Neural crest cell (in vitro differentiated cells): ENCODE measurements at regions not wholly inside any gene's neighbourhood (a gene's known extent, or its start where the extent isn't known, plus 50 kb on each side); places are given as distances from the start of the nearest gene placed in this dataset.

ENCODE experiments used
- DNase-seq: peaks from one replicate; pipeline ENCODE4 v3.0.0; 2021; ENCODE audit warnings: low read depth, mixed read lengths, low spot score
- H3K27ac Mint-ChIP-seq: one replicate; pipeline ENCODE4 v1.8.0; 2021; ENCODE audit warnings: mild to moderate bottlenecking, mixed read lengths; ENCODE audit not compliant: unreplicated experiment
- H3K27me3 Mint-ChIP-seq: 2 replicates; pipeline ENCODE4 v1.8.0; 2021; ENCODE audit warnings: low read depth, mild to moderate bottlenecking, mixed read lengths
- H3K36me3 Mint-ChIP-seq: 2 replicates; pipeline ENCODE4 v1.8.0; 2021; ENCODE audit warnings: low read depth, mild to moderate bottlenecking, mixed read lengths
- H3K4me1 Mint-ChIP-seq: 2 replicates; pipeline ENCODE4 v1.8.0; 2021; ENCODE audit warnings: mixed read lengths
- H3K4me3 Mint-ChIP-seq: one replicate; pipeline ENCODE4 v1.8.0; 2021; ENCODE audit warnings: mild to moderate bottlenecking, mixed read lengths
- H3K9me3 Mint-ChIP-seq: 2 replicates; pipeline ENCODE4 v1.8.0; 2021; ENCODE audit warnings: mixed read lengths
- TF ChIP-seq, protein P1 (sequence below): fragments of 200-600 bp; sonication (generic); conservative IDR thresholded peaks from 2 replicates; pipeline ENCODE4 v1.5.0; 2021; ENCODE audit warnings: antibody characterized with exemption, mild to moderate bottlenecking

DNA sequence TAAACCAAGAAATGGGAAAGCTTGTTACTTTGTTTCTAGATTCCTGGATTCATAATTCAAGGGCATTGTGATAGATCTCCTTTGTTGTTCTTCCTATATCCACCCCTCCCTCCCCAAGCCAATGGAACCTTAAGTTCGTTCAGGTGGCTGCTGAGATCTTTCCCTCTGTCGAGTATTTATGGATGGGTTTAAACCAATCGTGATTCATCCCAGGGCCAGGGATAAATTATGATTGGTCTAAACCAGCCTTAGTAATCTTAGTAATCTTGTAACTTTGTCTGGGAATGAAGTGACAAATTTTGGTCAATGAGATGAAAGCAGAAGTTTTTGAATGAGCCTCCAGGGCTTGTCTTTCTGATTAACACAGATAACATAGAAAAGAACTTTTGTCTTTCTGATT, 56.1 kb upstream of the PCED1B start:
- no peak overlapping the region for H3K4me3 Mint-ChIP-seq
- H3K27me3 Mint-ChIP-seq, result peaks cover 32% of the 10 kb centered on the region
- H3K27ac Mint-ChIP-seq, result no peak overlapping the region
- TF ChIP-seq, protein P1, sequence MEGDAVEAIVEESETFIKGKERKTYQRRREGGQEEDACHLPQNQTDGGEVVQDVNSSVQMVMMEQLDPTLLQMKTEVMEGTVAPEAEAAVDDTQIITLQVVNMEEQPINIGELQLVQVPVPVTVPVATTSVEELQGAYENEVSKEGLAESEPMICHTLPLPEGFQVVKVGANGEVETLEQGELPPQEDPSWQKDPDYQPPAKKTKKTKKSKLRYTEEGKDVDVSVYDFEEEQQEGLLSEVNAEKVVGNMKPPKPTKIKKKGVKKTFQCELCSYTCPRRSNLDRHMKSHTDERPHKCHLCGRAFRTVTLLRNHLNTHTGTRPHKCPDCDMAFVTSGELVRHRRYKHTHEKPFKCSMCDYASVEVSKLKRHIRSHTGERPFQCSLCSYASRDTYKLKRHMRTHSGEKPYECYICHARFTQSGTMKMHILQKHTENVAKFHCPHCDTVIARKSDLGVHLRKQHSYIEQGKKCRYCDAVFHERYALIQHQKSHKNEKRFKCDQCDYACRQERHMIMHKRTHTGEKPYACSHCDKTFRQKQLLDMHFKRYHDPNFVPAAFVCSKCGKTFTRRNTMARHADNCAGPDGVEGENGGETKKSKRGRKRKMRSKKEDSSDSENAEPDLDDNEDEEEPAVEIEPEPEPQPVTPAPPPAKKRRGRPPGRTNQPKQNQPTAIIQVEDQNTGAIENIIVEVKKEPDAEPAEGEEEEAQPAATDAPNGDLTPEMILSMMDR, result no peak
- no peaks in the 10 kb centered on the region for H3K4me1 Mint-ChIP-seq
- no peak for DNase-seq
- H3K36me3 Mint-ChIP-seq, result no peaks in the 10 kb centered on the region
- no peaks in the 10 kb centered on the region for H3K9me3 Mint-ChIP-seq

DNA sequence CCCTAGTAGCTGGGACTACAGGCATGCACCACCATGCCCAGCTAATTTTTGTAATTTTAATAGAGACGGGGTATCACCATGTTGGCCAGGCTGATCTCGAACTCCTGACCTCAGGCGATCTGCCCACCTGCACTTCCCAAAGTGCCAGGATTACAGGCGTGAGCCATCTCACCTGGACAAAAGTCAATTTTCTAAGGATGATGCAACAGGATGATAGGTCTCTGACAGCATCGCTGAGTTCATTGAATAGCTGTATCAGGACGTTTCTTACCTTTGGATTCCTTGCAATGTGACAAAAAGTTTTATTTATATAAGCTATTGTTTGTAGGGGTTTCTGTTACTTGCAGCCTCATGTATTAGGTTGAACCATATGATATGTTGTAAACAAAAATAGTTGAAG, 55.5 kb upstream of the PCED1B start:
- H3K4me3 Mint-ChIP-seq, result no peak overlapping the region
- no peaks in the 10 kb centered on the region for H3K9me3 Mint-ChIP-seq
- no peaks in the 10 kb centered on the region for H3K4me1 Mint-ChIP-seq
- no peaks in the 10 kb centered on the region for H3K36me3 Mint-ChIP-seq
- TF ChIP-seq, protein P1, result no peak
- DNase-seq, result no peak
- H3K27me3 Mint-ChIP-seq, result peaks cover 28% of the 10 kb centered on the region
- no peak overlapping the region for H3K27ac Mint-ChIP-seq

DNA sequence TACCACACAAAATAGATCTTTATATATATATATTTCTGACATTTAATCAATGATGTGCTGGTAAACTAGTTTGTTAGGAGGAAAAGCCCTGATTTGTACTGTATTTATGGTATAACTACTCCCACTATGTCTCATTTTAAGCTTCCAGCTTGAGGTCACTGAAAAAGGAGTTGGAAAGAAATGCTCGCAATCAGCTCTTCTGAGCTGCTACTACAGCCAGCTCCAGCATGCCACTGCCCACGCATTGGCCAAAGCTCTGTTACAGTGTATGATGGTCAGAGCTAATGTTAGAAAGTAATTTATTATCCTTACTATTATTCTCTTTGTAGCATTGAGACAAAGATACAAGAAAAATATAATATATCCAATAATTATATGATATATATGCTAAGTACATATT, 55.0 kb upstream of the PCED1B start:
- H3K9me3 Mint-ChIP-seq, result no peaks in the 10 kb centered on the region
- no peak for DNase-seq
- H3K27ac Mint-ChIP-seq, result no peak overlapping the region
- H3K27me3 Mint-ChIP-seq, result peaks cover 26% of the 10 kb centered on the region
- H3K4me1 Mint-ChIP-seq, result no peaks in the 10 kb centered on the region
- no peak overlapping the region for H3K4me3 Mint-ChIP-seq
- H3K36me3 Mint-ChIP-seq, result no peaks in the 10 kb centered on the region
- TF ChIP-seq, protein P1, result no peak

DNA sequence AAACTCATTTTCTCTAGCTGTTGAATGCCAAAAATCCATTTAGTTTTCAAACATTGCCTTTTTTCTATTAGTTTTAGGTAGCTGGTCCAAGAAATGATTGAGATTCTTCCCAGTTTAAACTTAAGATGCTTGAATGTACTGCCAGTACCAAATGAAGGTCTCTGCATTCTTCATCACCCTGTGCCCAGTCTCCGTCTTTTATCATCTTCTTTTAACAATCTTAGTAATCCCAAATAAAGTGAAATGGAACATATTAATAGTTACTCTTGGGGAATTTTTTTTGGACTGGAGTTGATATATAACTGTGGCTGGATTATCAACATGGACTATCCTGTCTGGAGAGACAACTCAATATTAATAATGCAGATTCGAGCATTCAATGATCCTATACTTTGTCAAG, 54.1 kb upstream of the PCED1B start:
- no peak for DNase-seq
- no peaks in the 10 kb centered on the region for H3K36me3 Mint-ChIP-seq
- TF ChIP-seq, protein P1, result no peak
- H3K4me3 Mint-ChIP-seq, result no peak overlapping the region
- no peaks in the 10 kb centered on the region for H3K4me1 Mint-ChIP-seq
- H3K9me3 Mint-ChIP-seq, result no peaks in the 10 kb centered on the region
- H3K27me3 Mint-ChIP-seq, result peaks cover 21% of the 10 kb centered on the region
- no peak overlapping the region for H3K27ac Mint-ChIP-seq

DNA sequence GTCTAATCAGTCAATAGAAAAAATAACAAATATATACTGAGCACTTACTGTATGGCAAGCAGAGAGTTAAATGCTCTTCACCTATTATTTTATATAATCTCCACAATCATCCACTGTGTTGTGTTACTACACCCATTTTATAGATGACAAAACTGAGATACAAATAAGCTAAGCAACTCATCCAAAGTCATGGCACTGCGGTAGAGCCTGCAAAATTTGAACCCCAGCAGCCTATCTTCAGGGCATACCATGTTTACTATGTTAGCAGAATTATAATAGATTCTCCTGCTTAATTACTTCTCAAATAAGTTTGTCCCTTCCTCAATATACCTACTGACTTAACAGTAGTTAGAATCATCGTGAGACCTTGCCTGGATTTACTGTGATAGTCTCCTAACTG, 53.6 kb upstream of the PCED1B start:
- H3K36me3 Mint-ChIP-seq, result no peaks in the 10 kb centered on the region
- no peak overlapping the region for H3K4me3 Mint-ChIP-seq
- H3K4me1 Mint-ChIP-seq, result no peaks in the 10 kb centered on the region
- DNase-seq, result no peak
- H3K27ac Mint-ChIP-seq, result no peak overlapping the region
- H3K9me3 Mint-ChIP-seq, result no peaks in the 10 kb centered on the region
- H3K27me3 Mint-ChIP-seq, result peaks cover 22% of the 10 kb centered on the region
- TF ChIP-seq, protein P1, result no peak

DNA sequence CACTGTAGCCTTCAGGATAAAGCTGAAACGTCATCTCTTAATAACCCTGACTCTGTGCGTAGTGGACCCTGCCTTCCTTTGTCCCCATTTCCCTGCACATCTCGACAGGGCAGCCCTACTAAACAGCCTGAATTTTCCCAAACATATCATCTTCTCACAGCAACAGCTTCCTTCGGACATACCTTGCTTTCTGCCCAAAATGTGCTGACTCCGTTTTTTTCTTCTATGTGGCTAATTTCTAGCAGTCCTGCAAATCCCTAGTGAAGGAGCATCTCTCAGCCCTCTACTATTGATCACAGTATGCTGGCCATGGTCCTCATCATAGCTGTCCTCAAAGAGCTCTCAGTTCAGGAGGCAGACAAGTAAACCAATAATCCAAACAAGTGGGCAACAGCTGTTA, 53.1 kb upstream of the PCED1B start:
- DNase-seq, result no peak
- H3K27me3 Mint-ChIP-seq, result peaks cover 19% of the 10 kb centered on the region
- H3K4me1 Mint-ChIP-seq, result no peaks in the 10 kb centered on the region
- H3K9me3 Mint-ChIP-seq, result no peaks in the 10 kb centered on the region
- H3K27ac Mint-ChIP-seq, result no peak overlapping the region
- H3K36me3 Mint-ChIP-seq, result no peaks in the 10 kb centered on the region
- H3K4me3 Mint-ChIP-seq, result no peak overlapping the region
- TF ChIP-seq, protein P1, result no peak
